SK-N-SH (cell line): ENCODE measurements at regions not wholly inside any gene's neighbourhood (a gene's known extent, or its start where the extent isn't known, plus 50 kb on each side); places are given as distances from the start of the nearest gene placed in this dataset.

Source experiments
- CTCF ChIA-PET: fragments of 300-600, 350-600 bp; formaldehyde crosslinking; extraction: SDS; loops from one replicate; lab custom pipeline; 2021; lab: Yijun Ruan, JAX
- POLR2A ChIA-PET: fragments of 350-600 bp; sonication (Branson Sonifier 250); formaldehyde crosslinking; extraction: SDS; loops from one replicate; lab custom pipeline; 2020; ENCODE audit warnings: antibody characterized with exemption, inconsistent platforms; lab: Yijun Ruan, JAX
- DNase-seq: peaks from one replicate; pipeline ENCODE4 v3.0.0; 2012
- H2AFZ ChIP-seq: fragments of 200-600 bp; sonication (generic); 2 replicates; pipeline ENCODE4 v1.8.1; 2016; ENCODE audit warnings: antibody characterized with exemption, mild to moderate bottlenecking, low read depth
- H3F3A ChIP-seq: fragments of 200-600 bp; sonication (generic); replicated peaks from 2 replicates; pipeline ENCODE3; 2016; ENCODE audit warnings: antibody characterized with exemption, mild to moderate bottlenecking; ENCODE audit not compliant: insufficient read depth
- H3K27ac ChIP-seq, 2 experiments: fragments of 200-500 bp in 1 of 2; fragments of 200-600 bp in 1 of 2; sonication (Bioruptor generic) in 1 of 2; sonication (generic), shearing (Covaris generic) in 1 of 2; 2 replicates each; pipeline versions ENCODE4 v1.5.1 to v1.6.1; 2014 to 2016; ENCODE audit warnings: low read depth in 2 of 2, inconsistent platforms in 1 of 2, low read length in 1 of 2, mild to moderate bottlenecking in 1 of 2, mixed read lengths in 1 of 2
- H3K27me3 ChIP-seq: fragments of 200-600 bp; sonication (generic), shearing (Covaris generic); 2 replicates; pipeline ENCODE4 v1.6.1; 2016; ENCODE audit warnings: mixed run types; ENCODE audit not compliant: insufficient read depth
- H3K36me3 ChIP-seq, 2 experiments: fragments of 200-500 bp in 1 of 2; fragments of 200-600 bp in 1 of 2; sonication (Bioruptor generic) in 1 of 2; sonication (generic) in 1 of 2; replicated peaks in 1 of 2; 2 replicates each; pipeline versions ENCODE3 to v1.5.1; 2014 to 2016; ENCODE audit warnings: low read length in 1 of 2, mild to moderate bottlenecking in 1 of 2; ENCODE audit not compliant: insufficient read depth in 2 of 2, control insufficient read depth in 1 of 2
- H3K4me1 ChIP-seq, 2 experiments: fragments of 200-500 bp in 1 of 2; fragments of 200-600 bp in 1 of 2; sonication (Bioruptor generic) in 1 of 2; sonication (generic), shearing (Covaris generic) in 1 of 2; 2 replicates each; pipeline versions ENCODE4 v1.5.1 to v1.6.1; 2014 to 2016; ENCODE audit warnings: low read depth in 1 of 2, low read length in 1 of 2, mixed run types in 1 of 2; ENCODE audit not compliant: insufficient read depth in 2 of 2, control insufficient read depth in 1 of 2
- H3K4me2 ChIP-seq: fragments of 200-600 bp; sonication (generic), shearing (Covaris generic); 2 replicates; pipeline ENCODE4 v1.6.1; 2017; ENCODE audit warnings: mixed run types
- H3K4me3 ChIP-seq, 2 experiments: fragments of 200-500 bp in 1 of 2; fragments of 200-600 bp in 1 of 2; sonication (Bioruptor generic) in 1 of 2; sonication (generic), shearing (Covaris generic) in 1 of 2; 2 replicates each; pipeline versions ENCODE4 v1.5.1 to v1.8.1; 2014 to 2016; ENCODE audit warnings: low read depth in 2 of 2, inconsistent platforms in 1 of 2, low read length in 1 of 2, mild to moderate bottlenecking in 1 of 2, mixed read lengths in 1 of 2, moderate library complexity in 1 of 2
- H3K79me2 ChIP-seq: fragments of 200-600 bp; sonication (generic); 2 replicates; pipeline ENCODE4 v1.8.1; 2017; ENCODE audit warnings: mild to moderate bottlenecking; ENCODE audit not compliant: insufficient read depth
- H3K9ac ChIP-seq: fragments of 200-600 bp; sonication (generic); 2 replicates; pipeline ENCODE4 v1.6.1; 2017; ENCODE audit warnings: mixed run types
- H3K9me2 ChIP-seq: fragments of 200-600 bp; sonication (generic); 2 replicates; pipeline ENCODE4 v1.6.1; 2017; ENCODE audit warnings: mixed run types
- H3K9me3 ChIP-seq: fragments of 200-600 bp; sonication (generic); 2 replicates; pipeline ENCODE4 v1.6.1; 2017; ENCODE audit warnings: mixed run types, mild to moderate bottlenecking, moderate library complexity
- H4K20me1 ChIP-seq: fragments of 200-600 bp; sonication (generic); 2 replicates; pipeline ENCODE4 v1.6.1; 2017; ENCODE audit warnings: mild to moderate bottlenecking, mixed run types; ENCODE audit not compliant: insufficient read depth
- GABPA ChIP-seq: IDR thresholded peaks from 2 replicates; pipeline ENCODE4 v1.4.0; 2012; ENCODE audit warnings: low read depth, mild to moderate bottlenecking
- MEF2A ChIP-seq: IDR thresholded peaks from 2 replicates; pipeline ENCODE4 v1.4.0; 2012; ENCODE audit warnings: low read depth, borderline replicate concordance
- MXI1 ChIP-seq: IDR thresholded peaks from 2 replicates; pipeline ENCODE4 v1.6.1; 2012; ENCODE audit warnings: mild to moderate bottlenecking, low read depth, low read length, improper control_type of control experiment
- POLR2AphosphoS5 ChIP-seq: IDR thresholded peaks from 2 replicates; pipeline ENCODE4 v1.6.1; 2012; ENCODE audit warnings: low read depth, low read length
- RCOR1 ChIP-seq: fragments of 150-350 bp; IDR thresholded peaks from 2 replicates; pipeline ENCODE4 v1.6.1; 2017; ENCODE audit warnings: antibody characterized with exemption, low read length
- REST ChIP-seq: IDR thresholded peaks from 2 replicates; pipeline ENCODE4 v1.6.1; 2012; ENCODE audit warnings: mild to moderate bottlenecking, low read depth, low read length, moderate library complexity
- RXRA ChIP-seq: IDR thresholded peaks from 2 replicates; pipeline ENCODE4 v1.4.0; 2012; ENCODE audit warnings: low read depth, mild to moderate bottlenecking, borderline replicate concordance
- SIN3A ChIP-seq: IDR thresholded peaks from 2 replicates; pipeline ENCODE4 v1.6.1; 2012; ENCODE audit warnings: low read depth, mild to moderate bottlenecking, low read length, moderate library complexity, borderline replicate concordance
- SMC3 ChIP-seq: IDR thresholded peaks from 2 replicates; pipeline ENCODE4 v1.6.1; 2012; ENCODE audit warnings: low read depth, low read length, improper control_type of control experiment
- TEAD4 ChIP-seq: IDR thresholded peaks from 2 replicates; pipeline ENCODE4 v1.4.0; 2012; ENCODE audit warnings: mild to moderate bottlenecking, borderline replicate concordance; ENCODE audit not compliant: insufficient read depth
- USF1 ChIP-seq: IDR thresholded peaks from 2 replicates; pipeline ENCODE4 v1.4.0; 2012; ENCODE audit warnings: low read depth, borderline replicate concordance
- USF2 ChIP-seq: fragments of 150-350 bp; IDR thresholded peaks from 2 replicates; pipeline ENCODE4 v1.6.1; 2017; ENCODE audit warnings: antibody characterized with exemption, low read length, low read depth, borderline replicate concordance

GRCh38 chr17:55900188-55900587, 149.3 kb downstream of the PCTP start:
- Histone ChIP-seq H2AFZ (no peak overlapping the region), H3K4me2 (no peak overlapping the region), H4K20me1 (no peaks in the 10 kb centered on the region), H3F3A (no peaks in the 10 kb centered on the region), H3K27ac (no peak overlapping the region), H3K9ac (no peak overlapping the region), H3K79me2 (no peaks in the 10 kb centered on the region), H3K9me2 (no peaks in the 10 kb centered on the region), H3K4me1 (no peaks in the 10 kb centered on the region), H3K9me3 (no peaks in the 10 kb centered on the region), H3K27me3 (no peaks in the 10 kb centered on the region; the same call in 1 of the 2 replicates), H3K4me3 (no peak overlapping the region), H3K36me3 (no peaks in the 10 kb centered on the region)
- no peak for DNase-seq
- POLR2A ChIA-PET: no interaction called here
- TF ChIP-seq RXRA (no peak), POLR2AphosphoS5 (no peak), USF1 (no peak), USF2 (no peak), MXI1 (no peak), SIN3A (no peak), TEAD4 (no peak), MEF2A (no peak), RCOR1 (no peak), GABPA (no peak), REST (no peak), SMC3 (no peak)
- CTCF ChIA-PET: interaction anchor here (0.7 to 1.3 kb wide), 3 partner anchors 10 to 14 kb away, joined by 3 read pairs; no protein-coding TSS in a partner anchor
